ENCODE measurements at regions not wholly inside any gene's neighbourhood (a gene's known extent, or its start where the extent isn't known, plus 50 kb on each side); places are given as distances from the start of the nearest gene placed in this dataset.
"Not testable (repeated sequence)": the region's sequence is repeated elsewhere in the genome, so short reads cannot be mapped to it uniquely, and the experiment has no call there.

DNA sequence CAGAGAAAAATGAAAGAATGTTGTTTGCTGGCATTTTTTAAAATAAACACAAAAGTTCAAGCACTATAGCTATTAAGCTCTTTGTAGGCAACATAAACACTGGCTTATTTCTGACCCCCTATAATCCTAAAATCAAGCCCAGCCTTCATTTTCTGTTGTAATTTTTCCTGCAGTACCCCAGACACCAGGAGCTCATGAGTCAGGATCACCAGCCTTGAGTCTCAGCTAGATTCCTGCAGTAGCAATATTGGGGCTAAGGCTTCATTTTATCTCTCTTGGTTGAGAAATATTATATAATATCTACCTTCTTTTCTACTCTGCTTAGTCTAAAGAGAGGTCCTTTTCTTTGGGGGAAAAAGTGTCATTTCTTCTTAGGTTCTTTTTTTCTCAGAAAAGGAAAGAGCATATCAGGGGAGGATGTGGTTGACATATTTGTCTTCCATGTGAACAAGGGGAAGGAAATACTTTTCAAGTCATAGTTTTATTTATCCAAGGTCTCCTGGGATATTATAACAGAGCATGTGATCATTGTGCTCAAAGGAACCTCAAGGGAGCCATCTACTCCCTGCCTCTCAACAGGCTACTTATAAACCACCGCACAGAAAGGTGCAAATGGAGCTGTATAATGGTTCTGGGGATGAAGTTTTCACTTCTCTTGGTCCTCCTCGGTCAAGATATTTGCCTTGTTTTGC lies 678.3 kb upstream of the NR3C2 start:
- no peak for FAIRE-seq

DNA sequence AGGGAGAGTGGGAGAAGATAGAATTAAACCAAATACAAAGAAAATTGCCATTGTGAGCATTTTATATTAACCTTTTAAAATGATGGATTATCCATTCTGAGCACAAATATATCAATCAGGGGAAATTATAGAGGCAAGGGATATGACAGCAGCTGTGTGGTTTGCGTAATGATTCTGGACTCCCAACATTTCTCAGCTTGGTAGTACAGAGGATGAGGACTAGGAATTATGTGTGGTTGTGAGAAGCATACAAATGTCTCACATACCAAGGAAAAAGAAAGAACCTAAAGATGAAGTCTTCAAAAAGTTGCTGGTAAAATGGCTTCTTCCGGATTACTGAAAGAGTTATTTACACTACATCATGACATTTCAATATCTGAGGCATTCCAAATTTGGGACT lies 674.6 kb upstream of the NR3C2 start:
- no peak for FAIRE-seq

DNA sequence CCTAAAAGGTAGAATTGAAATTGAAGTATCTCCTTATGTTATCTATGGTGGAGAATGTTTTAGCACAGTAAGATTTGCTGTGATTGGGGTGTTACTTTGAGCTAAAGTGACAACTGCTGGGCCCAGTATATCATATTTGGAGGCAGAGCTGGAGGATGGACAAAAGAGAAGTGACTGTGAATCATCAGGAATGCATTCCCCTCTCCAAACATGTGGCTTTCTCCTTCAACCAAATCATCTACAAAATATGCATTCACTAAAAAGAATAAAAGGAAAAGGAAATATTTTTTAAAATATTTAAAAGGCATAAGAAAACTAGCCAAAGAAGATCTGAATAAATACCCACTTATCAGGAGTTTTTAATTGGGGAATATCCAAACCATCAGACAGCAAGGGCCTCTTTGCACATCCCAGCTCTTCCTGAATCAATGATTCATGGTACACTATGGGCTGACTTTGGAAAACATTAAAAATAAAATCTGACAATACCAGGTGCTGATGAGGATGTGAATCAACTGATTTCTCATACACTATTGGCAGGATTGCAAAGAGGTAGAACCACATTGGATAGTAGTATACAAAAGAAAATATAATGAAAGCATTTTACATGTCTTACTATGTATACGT lies 671.7 kb upstream of the NR3C2 start:
- FAIRE-seq: no peak

DNA sequence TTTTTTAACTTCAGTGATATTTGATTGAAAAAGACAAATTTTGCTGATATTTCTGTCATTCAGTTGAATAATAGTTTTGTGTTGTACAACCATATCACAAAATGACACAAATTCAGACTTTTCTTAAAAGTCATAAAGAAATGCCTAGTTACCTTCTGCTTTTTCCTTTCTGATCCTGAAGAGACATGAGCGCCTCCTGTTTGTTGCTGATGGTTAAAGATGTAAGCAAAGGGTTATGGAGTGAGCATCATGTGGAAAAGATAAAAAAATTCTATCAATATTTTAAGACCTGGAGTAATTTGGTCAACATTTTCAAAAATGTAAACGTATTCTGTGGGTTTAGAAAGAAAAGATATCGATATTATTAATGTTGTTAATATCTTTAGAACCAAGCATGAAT lies 669.9 kb upstream of the NR3C2 start:
- no peak for FAIRE-seq

DNA sequence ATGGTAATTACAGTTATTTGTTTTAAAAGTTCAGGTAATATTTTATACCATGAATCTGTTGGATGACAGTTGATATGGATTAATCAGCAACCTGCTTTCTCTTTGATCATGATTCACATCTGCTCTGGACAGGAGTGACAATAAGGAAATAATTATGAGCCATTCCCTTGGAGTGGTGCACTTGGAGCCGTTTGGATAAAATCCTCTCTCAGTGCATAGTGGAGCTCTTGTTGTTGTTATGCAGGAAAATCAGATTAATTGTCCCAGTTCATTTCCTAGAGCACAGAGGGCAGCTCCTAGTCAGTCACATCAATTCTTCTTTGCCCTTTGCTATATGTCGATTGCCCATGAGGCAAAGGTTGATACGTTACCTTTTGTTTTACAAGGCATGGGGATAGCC lies 668.3 kb upstream of the NR3C2 start:
- FAIRE-seq: no peak

DNA sequence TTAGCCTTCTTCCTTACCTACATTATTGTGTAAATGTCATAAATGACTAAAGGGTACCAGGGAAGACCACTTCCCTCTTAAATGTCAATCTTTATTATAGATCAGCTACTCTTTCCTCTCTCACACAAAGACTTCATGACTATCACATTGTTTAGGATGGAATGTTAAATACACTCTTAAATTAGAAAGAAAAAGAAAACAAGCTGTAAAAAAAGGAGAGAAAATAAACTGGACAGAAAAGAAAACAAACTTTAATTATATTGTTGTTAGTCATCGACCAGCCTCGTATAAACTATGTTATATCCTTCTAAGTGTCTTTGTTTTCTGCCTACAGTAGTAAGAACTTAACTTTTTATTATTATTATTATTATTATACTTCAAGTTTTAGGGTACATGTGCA lies 666.4 kb upstream of the NR3C2 start:
- FAIRE-seq: no peak

DNA sequence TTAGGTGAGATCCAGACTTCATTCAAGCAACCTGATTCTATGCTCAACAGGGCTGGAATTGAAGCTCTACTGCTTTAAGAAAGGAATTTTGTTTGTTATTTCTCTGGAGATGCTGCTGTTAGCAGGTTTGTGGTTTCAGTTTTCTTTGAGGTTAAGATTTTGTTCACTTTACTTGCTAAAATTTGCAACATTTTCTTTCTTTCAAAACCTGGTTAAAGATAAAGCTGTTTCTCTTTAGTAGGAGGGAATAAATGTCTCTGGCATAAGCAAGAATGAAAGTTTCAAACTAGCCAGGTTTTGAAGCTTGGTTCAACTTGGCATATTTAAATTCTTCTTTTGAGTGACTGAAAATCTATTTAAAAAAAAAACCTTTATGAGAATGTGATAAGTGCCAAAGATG lies 660.6 kb upstream of the NR3C2 start:
- no peak for FAIRE-seq

DNA sequence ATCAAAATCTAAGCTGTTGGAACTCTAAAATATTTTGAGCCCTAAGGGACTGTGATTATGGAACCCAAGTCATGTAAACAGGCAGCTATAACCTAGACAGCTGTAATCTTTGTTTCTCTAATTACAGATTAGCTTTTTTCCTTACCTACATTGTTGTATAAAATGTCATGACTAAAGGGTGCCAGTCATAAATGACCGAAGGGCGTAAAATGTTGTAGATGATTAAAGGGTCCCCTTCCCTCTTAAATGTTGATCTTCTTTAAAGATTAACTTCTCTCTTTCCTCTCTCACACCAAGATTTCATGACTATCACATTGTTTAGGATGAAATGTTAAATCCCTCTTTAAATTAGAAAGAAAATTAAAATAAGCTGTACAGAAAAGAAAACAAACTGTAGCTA lies 659.4 kb upstream of the NR3C2 start:
- FAIRE-seq: no peak

DNA sequence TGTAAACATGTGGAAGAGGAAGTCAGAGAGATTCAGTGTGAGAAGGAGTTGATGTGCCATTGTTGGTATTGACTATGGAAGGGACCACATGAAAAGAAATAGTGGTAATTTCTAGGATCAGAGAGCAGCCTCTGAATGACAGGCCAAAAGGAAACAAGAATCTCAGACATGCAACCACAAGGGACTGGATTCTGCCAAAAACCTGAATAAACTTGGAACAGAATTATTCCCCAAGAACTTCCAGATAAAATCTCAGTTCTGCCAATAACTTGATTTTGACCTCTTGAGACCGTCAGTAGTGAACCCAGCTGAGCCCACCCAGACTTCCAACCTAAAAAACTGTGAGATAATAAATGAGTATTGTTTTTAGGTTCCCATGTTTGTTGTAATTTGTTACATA lies 653.6 kb upstream of the NR3C2 start:
- FAIRE-seq: no peak

DNA sequence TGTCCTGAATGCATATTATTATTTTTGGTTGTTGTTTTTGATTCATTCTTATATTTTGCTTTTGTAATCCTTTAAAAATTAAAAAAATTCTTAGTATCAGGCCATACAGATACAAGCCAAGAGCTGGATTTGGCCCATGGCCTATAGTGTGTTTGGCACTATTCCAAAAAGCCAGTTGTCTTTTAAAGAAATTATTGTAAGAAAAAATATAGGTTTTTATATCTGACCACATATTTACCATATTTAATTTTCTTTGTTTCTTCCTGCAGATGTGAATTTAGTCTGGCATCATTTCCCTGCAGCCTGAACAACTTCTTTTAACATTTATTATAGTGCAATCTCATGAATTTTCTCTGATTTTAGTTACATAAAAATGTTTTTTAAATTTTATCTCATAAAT lies 652.8 kb upstream of the NR3C2 start:
- no peak for FAIRE-seq

DNA sequence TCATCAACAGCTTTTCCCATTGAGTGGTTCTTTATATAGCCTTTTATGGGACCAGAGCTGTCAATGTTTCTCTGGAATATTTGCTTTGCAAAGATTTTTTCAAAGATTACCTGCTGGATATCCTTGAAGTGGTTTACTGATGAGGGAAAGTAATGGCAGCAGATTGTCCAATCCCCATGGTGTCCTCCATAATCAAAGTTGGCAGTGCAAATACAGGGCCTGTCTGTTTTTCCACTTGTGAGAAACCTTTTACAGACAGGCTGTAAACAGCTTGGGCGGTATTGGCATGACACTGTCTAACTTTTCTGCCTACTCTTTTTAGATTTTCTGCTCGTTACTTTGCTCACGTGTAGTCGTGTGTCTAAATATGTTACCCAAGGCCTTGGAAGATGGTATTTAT lies 641.9 kb upstream of the NR3C2 start:
- FAIRE-seq: no peak

DNA sequence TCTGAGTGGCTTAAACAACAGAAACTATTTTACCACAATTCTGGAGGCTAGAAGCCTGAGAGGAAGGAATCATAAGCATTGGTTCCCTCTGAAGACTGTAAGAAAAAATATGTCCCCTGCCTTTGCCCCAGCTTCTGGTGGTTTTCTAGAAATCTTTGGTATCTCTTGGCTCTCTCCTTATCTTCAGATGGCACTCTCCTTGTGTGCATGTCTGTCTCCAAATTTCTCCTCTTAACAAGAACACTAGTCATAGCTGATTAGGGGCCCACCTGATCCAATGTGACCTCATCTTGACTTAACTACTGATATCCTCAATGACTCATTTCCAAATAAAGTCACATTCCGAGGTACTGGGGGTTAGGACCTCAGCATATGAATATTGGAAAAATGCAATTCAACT lies 635.0 kb upstream of the NR3C2 start:
- no peak for FAIRE-seq

DNA sequence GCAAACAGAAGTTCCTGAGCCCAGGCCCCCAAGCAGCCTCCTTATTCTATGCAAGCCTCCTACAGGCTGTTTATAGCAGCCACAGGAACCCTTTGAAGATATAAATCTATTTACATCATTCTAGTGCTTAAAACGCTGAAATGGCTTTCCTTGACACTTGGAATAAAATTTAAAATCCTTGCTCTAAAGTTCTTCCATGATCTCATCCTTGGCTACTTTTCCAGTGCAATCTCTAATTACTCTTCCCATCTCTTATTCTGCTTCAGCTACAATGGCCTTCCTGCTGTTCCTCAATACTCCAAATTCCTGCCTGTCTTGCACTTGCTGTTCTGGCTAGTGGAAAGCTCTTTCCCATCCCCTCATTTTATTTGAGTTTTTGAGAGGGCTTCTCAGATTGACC lies 634.2 kb upstream of the NR3C2 start:
- no peak for FAIRE-seq

DNA sequence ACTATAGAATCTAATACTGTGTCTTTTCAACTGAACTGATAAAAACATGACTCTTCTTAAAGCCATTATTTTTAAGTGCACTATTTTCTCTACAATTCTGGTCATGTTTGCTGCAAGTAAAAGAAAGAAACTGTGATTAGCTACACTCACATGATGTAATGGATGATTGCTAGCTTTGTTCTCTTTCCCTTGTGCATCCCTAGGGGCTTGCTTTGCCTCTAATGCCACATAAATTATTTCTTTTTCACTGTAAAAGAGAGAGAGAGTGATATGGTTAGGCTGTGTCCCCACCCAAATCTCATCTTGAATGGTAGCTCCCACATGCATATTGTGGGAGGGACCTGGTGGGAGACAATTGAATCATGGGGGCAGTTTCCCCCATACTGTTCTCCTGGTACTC lies 630.2 kb upstream of the NR3C2 start:
- FAIRE-seq: no peak

DNA sequence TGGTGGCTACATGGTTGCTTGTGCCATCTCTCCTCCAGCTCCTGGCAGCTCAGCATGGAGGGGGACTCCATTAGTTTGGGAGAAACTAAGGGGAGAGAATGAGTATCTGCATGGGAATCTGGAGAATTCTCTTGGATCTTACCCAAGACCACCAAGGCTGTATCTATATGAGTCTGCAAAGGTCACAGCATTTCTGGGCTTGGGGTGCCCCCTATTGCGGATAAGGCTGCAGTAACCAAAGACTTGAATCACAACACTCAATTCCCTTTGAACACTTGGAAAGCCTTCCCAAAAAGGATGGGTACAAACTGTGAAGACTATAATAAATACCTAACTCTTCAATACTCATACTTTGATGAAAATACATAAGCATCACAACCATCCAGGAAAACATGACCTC lies 623.5 kb upstream of the NR3C2 start:
- no peak for FAIRE-seq

DNA sequence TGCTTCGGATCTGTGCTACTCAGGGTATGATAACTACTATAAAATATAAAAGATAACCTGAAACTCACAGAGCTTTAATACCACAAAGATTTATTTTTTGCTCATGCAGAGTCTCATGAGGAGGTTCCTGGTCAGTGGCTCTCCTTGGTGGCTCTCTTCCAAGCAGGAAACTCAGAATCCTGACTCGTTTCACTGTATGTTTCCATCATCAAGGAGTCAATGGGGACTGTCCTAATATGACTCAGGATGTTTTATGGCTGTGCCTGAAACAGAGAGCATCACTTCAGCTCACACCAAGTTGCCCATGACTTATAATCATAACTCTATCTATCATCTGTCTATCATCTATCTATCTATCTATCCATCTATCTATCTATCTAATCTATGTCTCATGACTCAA lies 620.8 kb upstream of the NR3C2 start:
- no peak for FAIRE-seq

DNA sequence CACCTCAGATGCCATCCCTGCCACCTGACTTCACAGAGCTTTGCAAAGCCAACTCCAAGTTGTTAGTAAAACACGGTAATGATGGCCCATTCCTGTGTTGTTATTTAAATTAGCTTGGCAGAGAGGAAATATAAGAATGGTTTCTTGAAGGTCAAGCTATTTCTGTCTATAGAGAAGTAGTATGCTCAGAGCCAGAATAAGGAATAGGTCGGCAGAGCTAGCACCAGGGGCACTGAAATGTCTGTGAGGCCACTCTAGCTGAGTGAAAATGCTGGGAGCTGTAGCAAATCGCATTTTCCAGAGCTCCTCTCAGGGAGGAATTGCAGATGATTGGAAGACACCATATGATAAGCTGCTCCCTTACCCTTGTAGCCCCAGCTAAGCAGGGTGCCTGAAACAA lies 615.4 kb upstream of the NR3C2 start:
- no peak for FAIRE-seq

DNA sequence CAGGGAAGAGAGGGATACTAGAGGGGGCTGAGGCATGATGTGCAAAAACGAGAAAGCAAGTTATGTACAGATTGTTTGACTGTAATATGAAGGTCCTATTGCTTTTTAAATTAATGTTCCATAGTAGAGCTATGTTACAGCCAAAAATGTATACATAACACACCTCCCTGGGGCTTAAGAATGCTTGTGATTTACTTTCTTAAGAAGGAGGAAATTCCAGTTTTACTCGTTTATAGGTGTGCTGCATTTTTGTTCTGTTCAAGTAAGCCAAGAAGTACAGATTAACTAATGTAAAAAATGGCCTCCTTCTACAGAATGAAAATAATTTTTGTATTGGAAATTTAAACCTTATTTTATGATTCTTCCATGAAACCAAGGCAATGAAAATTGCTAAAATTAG lies 614.4 kb upstream of the NR3C2 start:
- no peak for FAIRE-seq

DNA sequence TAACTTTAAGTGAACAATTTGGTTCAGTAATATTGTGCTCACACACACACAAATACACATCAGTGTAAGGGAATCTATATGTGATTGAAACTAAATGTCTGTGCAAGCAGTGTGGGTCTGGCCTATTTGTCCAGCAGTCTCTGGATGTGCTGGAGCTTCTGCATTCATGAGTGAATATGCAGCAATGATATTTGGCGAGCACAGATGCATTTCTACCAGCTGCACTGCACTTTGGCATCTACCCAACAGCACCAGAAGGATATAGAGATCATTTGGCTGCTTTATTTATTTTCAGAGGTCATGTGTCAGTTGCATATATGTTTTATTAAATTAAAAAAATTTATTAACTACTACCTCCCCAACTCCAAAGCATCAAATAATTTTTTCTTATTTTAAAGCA lies 613.4 kb upstream of the NR3C2 start:
- no peak for FAIRE-seq

DNA sequence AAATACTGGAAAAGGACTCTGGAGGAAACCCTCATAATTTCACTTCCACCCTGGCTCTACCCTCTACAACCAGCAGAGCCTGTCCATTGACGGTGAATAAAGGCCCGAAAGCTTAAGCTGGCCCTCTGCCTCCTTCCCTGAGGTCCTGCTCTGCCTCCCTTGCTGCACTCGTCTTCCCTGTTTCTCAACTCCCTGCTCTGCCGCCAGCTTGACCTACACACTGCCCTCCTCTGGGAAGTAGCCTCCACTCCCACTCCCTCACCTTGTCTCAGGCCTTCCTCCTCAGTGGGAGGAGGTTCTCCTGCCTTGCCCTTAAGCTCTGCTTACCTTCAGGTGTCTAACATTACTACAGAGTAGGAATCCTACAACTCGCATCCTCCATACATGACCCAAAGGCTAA lies 608.6 kb upstream of the NR3C2 start:
- no peak for FAIRE-seq

DNA sequence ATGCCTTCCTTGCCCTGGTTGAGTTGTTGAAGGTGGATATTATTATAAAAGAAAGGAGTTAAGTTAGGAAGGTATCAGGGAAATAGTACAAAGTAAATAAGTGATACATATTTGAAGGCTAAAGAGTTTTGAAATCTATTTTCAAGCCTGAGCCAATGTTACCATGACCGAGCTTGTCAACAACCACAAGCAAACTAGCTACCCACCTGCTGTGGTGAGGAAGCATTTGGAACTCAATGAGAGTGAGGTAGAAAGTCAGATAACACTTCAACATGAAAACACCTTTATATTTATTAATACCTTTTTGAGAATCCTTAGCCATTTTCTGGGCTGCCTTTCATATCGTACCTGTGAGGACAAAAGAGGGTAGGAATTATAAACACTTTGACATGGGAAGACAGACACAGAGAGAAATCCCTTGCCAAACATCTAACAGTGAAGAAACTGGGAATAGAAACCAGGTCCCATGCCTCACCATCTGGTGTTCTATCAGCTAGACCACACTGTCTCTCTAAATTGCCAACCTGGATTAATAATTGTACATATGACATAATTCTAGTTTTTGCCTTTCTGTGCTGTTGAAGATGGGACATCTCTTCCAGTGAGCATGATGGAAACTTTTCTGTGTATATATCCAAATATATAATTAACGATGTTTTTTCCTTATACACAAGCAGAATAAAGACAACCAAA lies 606.4 kb upstream of the NR3C2 start:
- no peak for FAIRE-seq

DNA sequence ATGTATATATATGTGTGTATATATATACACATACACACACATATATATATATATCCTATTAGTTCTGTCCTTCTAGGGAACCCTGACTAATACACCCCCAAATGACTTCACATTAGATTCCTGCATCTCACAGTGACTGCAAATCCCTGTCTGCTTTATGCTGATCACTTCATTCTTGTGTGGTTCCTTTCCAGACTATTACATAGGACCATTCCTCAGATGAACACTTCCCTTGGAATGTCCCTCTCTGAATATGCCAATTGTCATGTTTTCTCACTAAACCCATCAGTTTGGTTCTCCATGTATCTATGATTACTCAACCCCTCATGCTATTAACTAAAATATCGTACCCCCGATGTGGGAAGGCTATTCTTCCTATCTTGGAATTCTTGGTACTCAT lies 605.2 kb upstream of the NR3C2 start:
- FAIRE-seq: no peak

DNA sequence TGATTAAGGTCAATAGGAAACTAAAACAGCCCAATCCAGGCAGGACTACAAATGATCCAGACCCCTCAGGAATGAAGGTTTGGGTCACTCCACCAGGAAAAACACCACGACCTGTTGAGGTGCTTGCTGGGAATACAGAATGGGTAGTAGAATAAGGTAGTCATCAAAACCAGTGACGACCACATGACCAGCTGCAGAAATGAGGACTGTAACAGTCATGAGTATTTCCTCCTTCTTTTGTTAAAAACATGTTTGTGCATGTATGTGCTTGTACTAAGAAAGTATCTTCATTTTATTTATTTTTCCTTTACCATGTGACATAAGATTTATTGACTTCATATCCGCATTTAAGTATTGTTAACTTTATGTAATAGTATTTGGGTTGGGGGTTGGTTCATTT lies 603.5 kb upstream of the NR3C2 start:
- no peak for FAIRE-seq

DNA sequence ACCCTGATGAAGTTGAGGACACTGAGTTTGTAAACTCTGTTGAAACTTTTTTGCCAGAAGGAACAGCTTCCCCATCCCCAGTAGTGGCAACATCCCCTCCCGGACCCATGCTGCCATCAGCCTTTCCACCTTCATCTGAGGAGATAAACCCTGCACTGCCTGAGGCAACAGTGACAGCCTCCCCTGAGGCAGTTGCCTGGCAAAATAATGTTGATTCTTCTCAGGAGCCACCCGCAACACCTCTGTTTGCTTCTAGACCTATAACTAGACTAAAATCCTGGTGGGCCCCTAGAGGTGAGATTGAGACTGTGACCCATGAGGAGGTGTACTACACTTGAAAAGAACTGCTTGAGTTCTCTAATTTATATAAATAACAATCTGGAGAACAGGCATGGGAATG lies 597.6 kb upstream of the NR3C2 start:
- not testable (repeated sequence) for FAIRE-seq

DNA sequence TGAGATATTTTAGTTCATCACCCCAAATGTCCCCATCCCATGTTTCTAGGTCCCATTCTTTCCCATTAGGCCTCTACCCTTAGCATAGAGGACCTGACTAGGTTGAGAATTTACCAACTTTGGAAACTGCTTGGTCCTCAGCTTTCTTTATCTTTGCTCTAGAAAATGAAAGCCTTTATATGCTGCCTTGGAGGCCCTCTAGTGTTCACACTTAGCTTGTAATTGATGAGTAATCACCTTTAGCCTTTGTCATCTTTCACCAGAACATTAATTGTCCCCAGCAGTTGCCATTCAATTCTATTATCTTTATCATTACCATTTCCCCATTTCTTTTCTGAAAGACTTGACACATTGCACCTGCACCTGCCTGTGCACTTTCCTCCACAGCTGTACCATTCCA lies 589.2 kb upstream of the NR3C2 start:
- FAIRE-seq: no peak

All from A204.1 (cell line).